ENCODE measurements at regions not wholly inside any gene's neighbourhood (a gene's known extent, or its start where the extent isn't known, plus 50 kb on each side); places are given as distances from the start of the nearest gene placed in this dataset.

GRCh38 chr16:58850678-58851020 is 116.5 kb upstream of the GOT2 start:
- TF ChIP-seq POLR2A (IDR thresholded peaks at IDR 0.05; ENCODE audit: low read length) (no peak), GATA1 (IDR thresholded peaks at IDR 0.05; ENCODE audit: low read depth, low read length) (no peak)
